DMS 273 (cell line): ENCODE measurements at regions not wholly inside any gene's neighbourhood (a gene's known extent, or its start where the extent isn't known, plus 50 kb on each side); places are given as distances from the start of the nearest gene placed in this dataset.

Experiments used
- DNase-seq: peaks from one replicate; lab custom pipeline; 2025; ENCODE audit not compliant: unreplicated experiment; lab: John Stamatoyannopoulos, UW

GRCh38 chr18:55166260-55166598, 207.0 kb upstream of the CCDC68 start:
- no peak for DNase-seq

GRCh38 chr18:55163550-55163949, 204.3 kb upstream of the CCDC68 start:
- no peak for DNase-seq

DNA sequence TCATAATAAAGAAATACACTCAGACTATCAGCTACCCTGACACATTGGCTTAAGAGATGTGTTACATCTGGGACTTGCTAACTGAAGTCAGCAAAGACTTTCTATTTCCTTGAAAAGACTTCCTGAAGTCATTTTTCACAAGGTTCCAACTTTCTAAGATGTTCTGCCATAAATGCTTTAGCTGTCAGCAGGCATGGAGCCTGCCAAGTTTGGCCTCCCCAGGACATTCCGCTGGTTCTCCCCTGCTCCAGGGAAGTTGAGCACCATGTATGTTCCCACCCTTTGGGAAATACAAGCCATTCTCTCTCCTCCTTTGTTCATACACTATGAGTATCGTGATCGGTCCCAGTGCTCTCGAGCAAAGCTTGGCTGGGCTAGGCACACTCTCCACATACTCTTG, 202.7 kb upstream of the CCDC68 start:
- DNase-seq: no peak

GRCh38 chr18:55159027-55159426, 199.8 kb upstream of the CCDC68 start:
- no peak for DNase-seq

DNA sequence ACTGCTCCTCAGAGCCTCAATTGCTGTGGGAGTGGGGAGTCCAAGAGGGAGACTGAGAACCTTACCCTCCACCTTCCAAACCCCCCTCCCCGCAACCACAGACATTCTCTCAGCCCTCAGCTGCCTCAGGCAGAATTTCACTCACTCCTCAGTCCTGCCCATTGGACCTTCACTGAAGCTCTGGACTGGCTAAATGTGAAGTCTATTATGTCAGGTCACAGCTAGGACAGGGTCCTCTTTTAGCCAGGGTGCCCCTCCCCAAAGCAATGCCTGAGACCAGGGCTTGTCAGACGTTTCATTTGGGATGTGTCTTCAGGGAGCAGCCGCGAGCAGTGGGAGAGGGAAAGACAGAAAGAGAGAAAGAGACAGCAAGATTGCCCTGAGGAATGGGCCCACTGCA, 199.3 kb upstream of the CCDC68 start:
- no peak for DNase-seq

DNA sequence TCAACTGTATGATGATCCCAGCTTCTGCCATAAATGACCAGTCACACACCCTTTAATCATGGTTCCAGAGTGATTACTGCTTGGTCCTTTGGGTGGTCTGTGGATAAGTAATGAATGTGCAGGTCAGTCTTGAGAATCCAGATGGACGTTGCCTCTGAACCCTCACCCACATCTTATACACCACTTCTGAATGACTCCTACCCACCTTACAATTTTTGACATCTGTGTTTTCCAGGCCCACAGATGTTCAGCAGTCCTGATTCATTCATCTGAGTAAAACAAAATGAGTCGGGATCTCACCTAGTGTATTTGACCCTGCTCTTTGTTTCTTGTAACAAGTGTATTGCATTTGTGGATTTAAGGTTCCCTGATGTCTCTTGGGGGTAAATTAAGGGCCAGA, 194.1 kb upstream of the CCDC68 start:
- no peak for DNase-seq

DNA sequence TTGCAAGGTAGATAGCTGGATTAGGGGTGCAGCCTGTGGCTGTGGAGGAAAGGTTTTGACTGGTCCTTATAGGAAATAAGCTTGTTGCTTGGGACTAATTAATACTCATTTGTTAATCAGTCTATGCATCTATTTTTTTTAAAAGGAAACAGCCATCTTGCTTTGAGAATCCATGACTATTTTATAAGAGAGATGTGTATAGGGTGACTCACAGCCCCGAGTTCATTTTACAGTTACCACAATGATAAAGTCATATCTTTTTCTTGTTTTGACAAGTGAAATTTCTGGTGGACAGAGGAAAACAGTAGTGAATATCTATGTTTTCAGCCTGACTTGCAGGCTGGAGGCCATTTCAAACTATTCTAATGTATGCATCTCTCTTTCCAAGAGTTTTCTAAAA, 193.5 kb upstream of the CCDC68 start:
- DNase-seq: no peak

DNA sequence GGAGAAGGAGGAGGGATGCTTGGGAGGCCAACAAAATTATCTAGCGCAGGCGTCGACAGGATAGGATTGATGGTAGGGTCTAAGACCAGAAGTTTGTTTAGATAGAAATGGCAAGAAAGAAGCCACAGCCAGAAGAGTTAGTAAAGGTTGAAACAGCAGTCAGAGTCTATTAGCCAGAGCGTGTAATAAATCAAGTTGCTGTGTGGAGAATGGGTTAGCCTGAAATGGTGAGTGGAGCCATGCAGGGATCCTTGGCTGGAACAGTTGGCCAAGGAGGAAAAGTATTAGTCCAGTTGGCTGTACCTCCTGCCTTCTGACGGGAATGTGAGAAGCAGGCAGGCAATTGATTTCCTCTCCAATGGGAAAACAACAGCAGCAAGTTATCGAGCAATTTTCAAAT, 190.7 kb upstream of the CCDC68 start:
- no peak for DNase-seq

DNA sequence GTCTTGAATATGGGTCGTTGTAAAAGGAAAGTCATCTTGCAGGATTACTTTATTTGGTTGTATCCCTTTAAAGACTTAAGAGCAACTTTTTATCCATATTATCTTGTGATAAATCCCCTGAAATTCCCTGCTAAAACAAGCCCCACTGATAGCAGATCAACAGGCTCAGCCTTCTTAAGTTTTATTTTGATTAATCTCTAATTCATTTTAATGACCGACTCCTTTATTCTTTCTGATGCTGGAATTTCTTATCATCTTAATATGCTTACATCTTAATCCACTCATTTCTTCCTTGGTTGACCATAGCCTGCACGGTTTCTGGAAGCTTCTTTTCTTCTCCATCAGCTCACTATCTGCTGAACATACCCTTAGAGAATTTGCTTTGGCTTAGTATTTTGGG, 188.5 kb upstream of the CCDC68 start:
- no peak for DNase-seq

GRCh38 chr18:55144193-55144930, 185.1 kb upstream of the CCDC68 start:
- no peak for DNase-seq

DNA sequence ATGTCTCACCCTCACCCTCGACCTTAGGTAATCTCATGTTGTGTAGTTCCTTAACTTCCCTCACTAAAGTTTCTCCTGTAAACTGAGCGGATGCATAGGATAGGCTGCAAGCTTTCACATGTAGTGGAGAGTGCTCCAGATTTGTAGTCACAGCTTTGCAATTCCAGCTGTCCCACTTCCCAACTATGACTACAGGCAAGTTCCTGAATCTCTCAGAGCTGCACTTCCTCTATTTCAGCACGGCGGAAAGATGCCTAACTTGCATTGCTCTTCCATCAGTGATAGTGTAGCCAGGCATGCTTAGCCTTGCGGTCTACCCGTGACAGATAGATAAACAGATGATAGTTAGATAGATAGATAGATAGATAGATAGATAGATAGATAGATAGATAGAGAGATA, 183.1 kb upstream of the CCDC68 start:
- DNase-seq: no peak

DNA sequence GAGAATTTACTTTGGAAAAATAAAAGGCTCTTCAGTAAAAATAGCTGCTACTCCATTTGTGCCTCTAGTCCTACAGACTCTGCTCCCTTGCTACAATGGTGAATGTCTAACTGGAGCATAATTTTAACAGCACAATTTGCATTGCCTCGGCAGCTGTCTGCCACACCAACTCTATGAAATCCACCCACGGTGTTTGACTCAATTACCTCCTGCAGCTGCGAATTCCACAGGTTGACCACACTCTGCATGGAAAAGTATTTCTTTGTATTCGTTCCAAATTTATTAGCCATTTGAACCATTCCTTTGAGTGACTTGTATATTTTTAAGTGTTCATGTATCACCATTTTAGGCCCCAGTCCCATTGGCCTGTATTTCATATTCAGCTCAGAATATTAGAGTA, 182.1 kb upstream of the CCDC68 start:
- DNase-seq: no peak

GRCh38 chr18:55139836-55140235, 180.6 kb upstream of the CCDC68 start:
- no peak for DNase-seq

DNA sequence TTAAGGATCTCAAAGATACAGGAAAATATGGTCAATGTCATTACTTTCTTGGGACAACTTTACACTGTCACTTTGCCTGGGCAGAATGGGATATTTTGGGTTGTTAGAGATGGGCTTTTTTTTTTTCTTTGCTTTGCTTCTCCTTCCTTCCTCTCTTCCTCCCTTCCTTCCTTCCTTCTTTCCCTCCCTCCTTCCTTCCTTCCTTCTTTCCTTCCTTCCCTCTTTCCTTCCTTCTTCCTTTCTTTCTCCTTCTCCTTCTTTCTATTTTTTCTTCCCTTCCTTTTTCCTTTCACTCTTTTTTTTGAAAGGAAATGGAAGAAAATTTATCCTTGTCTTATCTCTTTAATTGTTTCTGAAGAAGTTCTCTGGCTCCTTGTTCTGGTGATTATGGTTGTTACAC, 180.0 kb upstream of the CCDC68 start:
- DNase-seq: no peak

- no peak for DNase-seq
Observed at GRCh38 chr18:55138401-55138800, 179.1 kb upstream of the CCDC68 start.

DNA sequence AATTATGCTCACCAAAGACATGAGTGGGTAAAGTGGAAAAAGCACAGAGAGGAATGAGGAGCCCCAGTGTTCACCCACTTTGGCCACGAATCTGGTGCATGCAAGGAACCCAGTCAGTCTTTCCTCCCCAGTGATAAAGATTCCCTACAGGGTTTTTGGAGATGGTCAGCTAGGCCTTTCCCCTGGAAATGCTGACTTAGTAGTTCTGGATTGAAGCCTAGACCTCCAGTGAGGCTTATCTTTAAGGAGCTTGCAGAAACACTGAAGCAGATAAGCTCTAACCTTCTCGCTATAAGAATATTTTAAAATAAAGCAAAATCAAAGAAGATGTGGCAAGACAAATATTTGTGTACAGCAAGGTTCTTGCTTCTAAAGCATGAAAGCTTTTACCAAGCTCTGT, 178.3 kb upstream of the CCDC68 start:
- DNase-seq: no peak

GRCh38 chr18:55136864-55137263, 177.6 kb upstream of the CCDC68 start:
- DNase-seq: no peak

- no peak for DNase-seq
Observed at GRCh38 chr18:55136258-55136657, 177.0 kb upstream of the CCDC68 start.

DNA sequence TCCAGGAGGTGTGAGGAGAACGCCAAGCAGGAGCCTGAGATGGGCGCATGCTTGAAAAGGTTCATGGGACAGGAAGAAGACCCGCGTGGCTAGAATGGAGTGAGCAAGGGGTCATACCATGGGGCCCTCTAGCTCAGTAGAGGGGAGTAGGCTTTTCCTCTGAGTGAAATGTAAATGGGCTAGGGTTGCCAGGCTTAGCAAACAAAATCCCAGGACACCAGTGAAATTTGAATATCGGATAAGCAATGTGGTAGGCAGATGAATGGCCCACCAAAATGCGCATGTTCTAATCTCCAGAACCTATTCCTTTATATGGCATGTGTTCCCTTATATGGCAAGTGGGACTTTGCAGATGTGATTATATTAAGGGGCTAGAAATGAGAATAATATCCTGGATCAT, 174.1 kb upstream of the CCDC68 start:
- no peak for DNase-seq

- DNase-seq: peak; percentile 7
Observed at GRCh38 chr18:55128437-55128836, 169.2 kb upstream of the CCDC68 start.

DNA sequence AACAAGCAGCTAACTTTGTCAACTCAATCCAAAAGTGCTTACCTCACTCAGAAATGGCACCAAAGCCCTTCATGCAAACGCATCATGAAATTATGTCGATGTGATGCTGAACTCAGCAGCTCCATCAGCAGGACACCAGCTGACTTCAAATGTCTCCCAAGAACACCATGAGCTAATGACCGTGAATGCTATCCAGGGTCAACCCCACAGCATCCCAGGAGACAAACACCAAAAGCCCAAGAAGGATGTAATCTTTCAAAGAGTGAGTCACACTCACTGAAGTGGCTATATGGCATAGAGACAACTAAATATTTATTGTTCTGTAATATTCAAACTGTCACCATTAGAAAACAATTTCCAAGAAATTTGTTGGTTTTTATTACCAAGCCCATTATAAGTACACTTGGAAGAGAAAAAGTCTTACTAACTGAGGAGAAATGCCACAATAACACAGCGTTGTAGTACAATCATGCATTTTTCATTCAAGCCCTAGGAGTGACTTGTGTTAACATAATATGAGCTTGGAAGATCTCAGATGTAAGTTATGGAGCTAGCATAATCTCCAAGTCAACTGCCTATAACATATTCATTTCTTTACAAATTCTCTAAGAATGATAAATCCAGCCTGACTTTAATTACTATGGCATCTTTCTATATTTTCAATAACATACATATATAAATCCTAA, 165.0 kb upstream of the CCDC68 start:
- no peak for DNase-seq

- no peak for DNase-seq
Observed at GRCh38 chr18:55123361-55123760, 164.1 kb upstream of the CCDC68 start.
